GM12878 (cell line): ENCODE measurements at regions not wholly inside any gene's neighbourhood (a gene's known extent, or its start where the extent isn't known, plus 50 kb on each side); places are given as distances from the start of the nearest gene placed in this dataset.

Experiments used
- ATAC-seq: fragments of 200-7000 bp; cut with Tn5 transposase; 3 replicates; pipeline ENCODE4 v1.9.1; 2020; ENCODE audit warnings: mild to moderate bottlenecking, moderate library complexity
- BruUV-seq: library from RNA; stranded (reverse); fragments of 400-500 nt; replicated peaks from 2 replicates; lab custom pipeline; 2021; lab: Mats Ljungman, UMichigan
- CTCF ChIA-PET: fragments of 300-600 bp; sonication (Branson Sonifier 250); formaldehyde crosslinking; extraction: SDS; loops from one replicate; lab custom pipeline; 2021; ENCODE audit warnings: inconsistent platforms; lab: Yijun Ruan, JAX
- POLR2A ChIA-PET: fragments of 350-600 bp; formaldehyde crosslinking; extraction: SDS; loops from one replicate; lab custom pipeline; 2021; ENCODE audit warnings: inconsistent platforms; lab: Charles Lee
- RAD21 ChIA-PET: fragments of 300-600 bp; sonication (Branson Sonifier 250); formaldehyde crosslinking; loops from one replicate; lab custom pipeline; 2023; ENCODE audit warnings: antibody characterized with exemption; ENCODE audit not compliant: unreplicated experiment; lab: Charles Lee
- SMC1A ChIA-PET: fragments of 300-600 bp; sonication (Branson Sonifier 250); formaldehyde crosslinking; loops from one replicate; lab custom pipeline; 2023; ENCODE audit not compliant: unreplicated experiment, uncharacterized antibody; lab: Charles Lee
- DNase-seq: peaks from one replicate; pipeline ENCODE4 v3.0.0-alpha.2; 2011; ENCODE audit warnings: low read depth, low spot score
- FAIRE-seq: peaks from 3 replicates; lab custom pipeline; 2011; peaks lifted over from hg19 to GRCh38; lab: Jason Lieb, UNC
- H2AFZ ChIP-seq: 2 replicates; pipeline ENCODE4 v1.6.0; 2011; ENCODE audit warnings: low read depth, low read length, control low read depth; ENCODE audit not compliant: control insufficient read depth
- H3K27ac ChIP-seq: 2 replicates; pipeline ENCODE4 v1.5.1; 2011; ENCODE audit warnings: control low read depth; ENCODE audit not compliant: control insufficient read depth, insufficient read depth
- H3K27me3 ChIP-seq, 2 experiments: replicated peaks in 1 of 2; 2 replicates each; pipeline versions ENCODE4 v1.6.0 to v1.6.1; 2011; ENCODE audit warnings: low read length in 1 of 2; ENCODE audit not compliant: control insufficient read depth in 2 of 2, insufficient read depth in 2 of 2
- H3K36me3 ChIP-seq, 2 experiments: 2 replicates each; pipeline ENCODE4 v1.5.1; 2011; ENCODE audit warnings: low read length in 1 of 2; ENCODE audit not compliant: control insufficient read depth in 2 of 2, insufficient read depth in 2 of 2
- H3K4me1 ChIP-seq: 2 replicates; pipeline ENCODE4 v1.6.1; 2011; ENCODE audit warnings: mild to moderate bottlenecking, low read length, moderate library complexity, mixed read lengths; ENCODE audit not compliant: control insufficient read depth, insufficient read depth
- H3K4me2 ChIP-seq: 2 replicates; pipeline ENCODE4 v1.6.0; 2011; ENCODE audit warnings: control low read depth; ENCODE audit not compliant: control insufficient read depth, insufficient read depth
- H3K4me3 ChIP-seq: fragments of 200-600 bp; sonication (generic); 2 replicates; pipeline ENCODE4 v1.5.1; 2016
- H3K79me2 ChIP-seq: 2 replicates; pipeline ENCODE4 v1.6.0; 2011; ENCODE audit warnings: low read length; ENCODE audit not compliant: control insufficient read depth, insufficient read depth
- H3K9ac ChIP-seq: 2 replicates; pipeline ENCODE4 v1.8.0; 2011; ENCODE audit warnings: low read length, control low read depth, mixed read lengths; ENCODE audit not compliant: control insufficient read depth, insufficient read depth
- H3K9me3 ChIP-seq: replicated peaks from 3 replicates; pipeline ENCODE4 v1.5.1; 2011; ENCODE audit warnings: mild to moderate bottlenecking, low read length; ENCODE audit not compliant: control insufficient read depth, insufficient read depth
- H4K20me1 ChIP-seq: 2 replicates; pipeline ENCODE4 v1.6.0; 2011; ENCODE audit not compliant: control insufficient read depth, insufficient read depth
- ESRRA ChIP-seq: IDR thresholded peaks from 2 replicates; pipeline ENCODE4 v1.6.1; 2012; ENCODE audit warnings: mild to moderate bottlenecking, low read length, improper control_type of control experiment
- HSF1 ChIP-seq: fragments of 150-350 bp; IDR thresholded peaks from 2 replicates; pipeline ENCODE4 v1.6.1; 2014; ENCODE audit warnings: mild to moderate bottlenecking, low read depth, low read length
- IRF4 ChIP-seq: IDR thresholded peaks from 2 replicates; pipeline ENCODE4 v1.6.1; 2011; ENCODE audit warnings: low read depth, low read length
- NFYB ChIP-seq: IDR thresholded peaks from 2 replicates; pipeline ENCODE4 v1.6.1; 2011; ENCODE audit warnings: low read depth, mild to moderate bottlenecking, low read length, improper control_type of control experiment, moderate library complexity; ENCODE audit not compliant: insufficient read depth
- POLR2AphosphoS5 ChIP-seq: IDR thresholded peaks from 2 replicates; pipeline ENCODE4 v1.6.1; 2011; ENCODE audit warnings: mild to moderate bottlenecking, low read length, inconsistent platforms
- RCOR1 ChIP-seq: conservative IDR thresholded peaks from 2 replicates; pipeline ENCODE4 v1.6.1; 2012; ENCODE audit warnings: low read depth, low read length, improper control_type of control experiment
- RELA ChIP-seq: fragments of 450-650 bp; IDR thresholded peaks from 2 replicates; pipeline ENCODE4 v1.8.0; 2014; ENCODE audit warnings: borderline replicate concordance; ENCODE audit not compliant: partially characterized antibody
- SIX5 ChIP-seq: IDR thresholded peaks from 2 replicates; pipeline ENCODE4 v1.6.1; 2011; ENCODE audit warnings: mild to moderate bottlenecking, low read depth, low read length, moderate library complexity; ENCODE audit not compliant: severe bottlenecking
- SMAD1 ChIP-seq: fragments of 450-650 bp; IDR thresholded peaks from 2 replicates; pipeline ENCODE4 v1.6.1; 2018; ENCODE audit warnings: mild to moderate bottlenecking, low read depth; ENCODE audit not compliant: partially characterized antibody
- SUPT20H ChIP-seq: IDR thresholded peaks from 2 replicates; pipeline ENCODE4 v1.6.1; 2011; ENCODE audit warnings: low read depth, mild to moderate bottlenecking, low read length, moderate library complexity, borderline replicate concordance; ENCODE audit not compliant: control insufficient read depth
- USF1 ChIP-seq: IDR thresholded peaks from 2 replicates; pipeline ENCODE4 v1.6.1; 2011; ENCODE audit warnings: borderline replicate concordance, low read depth, mild to moderate bottlenecking, moderate library complexity, mixed read lengths, low read length; ENCODE audit not compliant: insufficient read depth; ENCODE audit errors: extremely low read length
- in situ Hi-C: fragments of 300-500 bp; cut with MboI; formaldehyde crosslinking; loops from 9 replicates; pipeline ENCODE4 v1.14.3; 2018; ENCODE audit warnings: mixed read lengths
- intact Hi-C: fragments of 100-400 bp; cut with micrococcal nuclease; formaldehyde crosslinking; loops from one replicate; pipeline ENCODE4 v1.14.2; 2022; ENCODE audit not compliant: unreplicated experiment
- TF ChIP-seq, protein P1 (sequence below): fragments of 450-650 bp; IDR thresholded peaks from 2 replicates; pipeline ENCODE4 v1.6.1; 2017; ENCODE audit warnings: mild to moderate bottlenecking, moderate library complexity
- TF ChIP-seq, protein P2 (sequence below): fragments of 450-650 bp; formaldehyde crosslinking; IDR thresholded peaks from 2 replicates; pipeline ENCODE4 v1.4.0; 2020; ENCODE audit warnings: mild to moderate bottlenecking, moderate library complexity

DNA sequence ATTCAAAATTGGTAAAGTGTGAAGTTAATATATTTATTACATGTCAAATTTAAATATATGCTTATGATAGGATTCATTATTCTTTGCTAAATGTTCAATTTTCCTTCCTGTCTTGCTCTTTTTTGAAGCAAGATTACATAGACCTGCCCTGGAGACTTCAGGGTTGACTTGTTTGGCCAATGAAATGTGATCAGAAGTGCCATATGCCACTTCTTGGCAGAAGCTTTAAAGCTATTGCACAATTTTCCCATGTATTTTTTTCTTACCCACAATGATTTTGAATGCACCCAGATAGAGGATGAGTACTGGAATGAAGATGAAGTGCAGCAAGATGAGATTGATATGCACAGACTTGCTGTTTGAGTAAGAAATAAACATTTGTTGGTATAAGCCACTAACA is 406.3 kb upstream of the BCHE start:
- H2AFZ ChIP-seq = no peak overlapping the region
- RAD21 ChIA-PET = no interaction called here
- H3K79me2 ChIP-seq = no peaks in the 10 kb centered on the region
- SMC1A ChIA-PET = no interaction called here
- no peak overlapping the region for H3K9ac ChIP-seq
- no peaks in the 10 kb centered on the region for H3K4me1 ChIP-seq
- intact Hi-C loops (no loop called here), in situ Hi-C loops (no loop called here)
- no peaks in the 10 kb centered on the region for H3K9me3 ChIP-seq
- no peaks in the 10 kb centered on the region for H3K36me3 ChIP-seq
- no peak overlapping the region for H3K27ac ChIP-seq
- BruUV-seq = no TSS peak
- no peaks in the 10 kb centered on the region for H3K27me3 ChIP-seq
- ATAC-seq (no peak), DNase-seq (no peak)
- H4K20me1 ChIP-seq = no peaks in the 10 kb centered on the region
- H3K4me3 ChIP-seq = no peak overlapping the region
- H3K4me2 ChIP-seq = no peak overlapping the region
- CTCF ChIA-PET = no interaction called here
- POLR2A ChIA-PET = no interaction called here
- no peak for TF ChIP-seq USF1
- TF ChIP-seq RCOR1 = no peak
- TF ChIP-seq NFYB = no peak
- no peak for TF ChIP-seq SIX5
- TF ChIP-seq, protein P1, sequence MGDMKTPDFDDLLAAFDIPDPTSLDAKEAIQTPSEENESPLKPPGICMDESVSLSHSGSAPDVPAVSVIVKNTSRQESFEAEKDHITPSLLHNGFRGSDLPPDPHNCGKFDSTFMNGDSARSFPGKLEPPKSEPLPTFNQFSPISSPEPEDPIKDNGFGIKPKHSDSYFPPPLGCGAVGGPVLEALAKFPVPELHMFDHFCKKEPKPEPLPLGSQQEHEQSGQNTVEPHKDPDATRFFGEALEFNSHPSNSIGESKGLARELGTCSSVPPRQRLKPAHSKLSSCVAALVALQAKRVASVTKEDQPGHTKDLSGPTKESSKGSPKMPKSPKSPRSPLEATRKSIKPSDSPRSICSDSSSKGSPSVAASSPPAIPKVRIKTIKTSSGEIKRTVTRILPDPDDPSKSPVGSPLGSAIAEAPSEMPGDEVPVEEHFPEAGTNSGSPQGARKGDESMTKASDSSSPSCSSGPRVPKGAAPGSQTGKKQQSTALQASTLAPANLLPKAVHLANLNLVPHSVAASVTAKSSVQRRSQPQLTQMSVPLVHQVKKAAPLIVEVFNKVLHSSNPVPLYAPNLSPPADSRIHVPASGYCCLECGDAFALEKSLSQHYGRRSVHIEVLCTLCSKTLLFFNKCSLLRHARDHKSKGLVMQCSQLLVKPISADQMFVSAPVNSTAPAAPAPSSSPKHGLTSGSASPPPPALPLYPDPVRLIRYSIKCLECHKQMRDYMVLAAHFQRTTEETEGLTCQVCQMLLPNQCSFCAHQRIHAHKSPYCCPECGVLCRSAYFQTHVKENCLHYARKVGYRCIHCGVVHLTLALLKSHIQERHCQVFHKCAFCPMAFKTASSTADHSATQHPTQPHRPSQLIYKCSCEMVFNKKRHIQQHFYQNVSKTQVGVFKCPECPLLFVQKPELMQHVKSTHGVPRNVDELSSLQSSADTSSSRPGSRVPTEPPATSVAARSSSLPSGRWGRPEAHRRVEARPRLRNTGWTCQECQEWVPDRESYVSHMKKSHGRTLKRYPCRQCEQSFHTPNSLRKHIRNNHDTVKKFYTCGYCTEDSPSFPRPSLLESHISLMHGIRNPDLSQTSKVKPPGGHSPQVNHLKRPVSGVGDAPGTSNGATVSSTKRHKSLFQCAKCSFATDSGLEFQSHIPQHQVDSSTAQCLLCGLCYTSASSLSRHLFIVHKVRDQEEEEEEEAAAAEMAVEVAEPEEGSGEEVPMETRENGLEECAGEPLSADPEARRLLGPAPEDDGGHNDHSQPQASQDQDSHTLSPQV = no peak
- TF ChIP-seq ESRRA = no peak
- no peak for TF ChIP-seq SMAD1
- TF ChIP-seq SUPT20H = no peak
- TF ChIP-seq RELA = no peak
- TF ChIP-seq POLR2AphosphoS5 = no peak
- no peak for TF ChIP-seq HSF1
- TF ChIP-seq, protein P2, sequence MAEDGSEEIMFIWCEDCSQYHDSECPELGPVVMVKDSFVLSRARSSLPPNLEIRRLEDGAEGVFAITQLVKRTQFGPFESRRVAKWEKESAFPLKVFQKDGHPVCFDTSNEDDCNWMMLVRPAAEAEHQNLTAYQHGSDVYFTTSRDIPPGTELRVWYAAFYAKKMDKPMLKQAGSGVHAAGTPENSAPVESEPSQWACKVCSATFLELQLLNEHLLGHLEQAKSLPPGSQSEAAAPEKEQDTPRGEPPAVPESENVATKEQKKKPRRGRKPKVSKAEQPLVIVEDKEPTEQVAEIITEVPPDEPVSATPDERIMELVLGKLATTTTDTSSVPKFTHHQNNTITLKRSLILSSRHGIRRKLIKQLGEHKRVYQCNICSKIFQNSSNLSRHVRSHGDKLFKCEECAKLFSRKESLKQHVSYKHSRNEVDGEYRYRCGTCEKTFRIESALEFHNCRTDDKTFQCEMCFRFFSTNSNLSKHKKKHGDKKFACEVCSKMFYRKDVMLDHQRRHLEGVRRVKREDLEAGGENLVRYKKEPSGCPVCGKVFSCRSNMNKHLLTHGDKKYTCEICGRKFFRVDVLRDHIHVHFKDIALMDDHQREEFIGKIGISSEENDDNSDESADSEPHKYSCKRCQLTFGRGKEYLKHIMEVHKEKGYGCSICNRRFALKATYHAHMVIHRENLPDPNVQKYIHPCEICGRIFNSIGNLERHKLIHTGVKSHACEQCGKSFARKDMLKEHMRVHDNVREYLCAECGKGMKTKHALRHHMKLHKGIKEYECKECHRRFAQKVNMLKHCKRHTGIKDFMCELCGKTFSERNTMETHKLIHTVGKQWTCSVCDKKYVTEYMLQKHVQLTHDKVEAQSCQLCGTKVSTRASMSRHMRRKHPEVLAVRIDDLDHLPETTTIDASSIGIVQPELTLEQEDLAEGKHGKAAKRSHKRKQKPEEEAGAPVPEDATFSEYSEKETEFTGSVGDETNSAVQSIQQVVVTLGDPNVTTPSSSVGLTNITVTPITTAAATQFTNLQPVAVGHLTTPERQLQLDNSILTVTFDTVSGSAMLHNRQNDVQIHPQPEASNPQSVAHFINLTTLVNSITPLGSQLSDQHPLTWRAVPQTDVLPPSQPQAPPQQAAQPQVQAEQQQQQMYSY = no peak
- TF ChIP-seq IRF4 = no peak
- TF ChIP-seq, all 136 proteins: peak for 0
- FAIRE-seq = no peak
